ENCODE measurements at regions not wholly inside any gene's neighbourhood (a gene's known extent, or its start where the extent isn't known, plus 50 kb on each side); places are given as distances from the start of the nearest gene placed in this dataset.

DNA sequence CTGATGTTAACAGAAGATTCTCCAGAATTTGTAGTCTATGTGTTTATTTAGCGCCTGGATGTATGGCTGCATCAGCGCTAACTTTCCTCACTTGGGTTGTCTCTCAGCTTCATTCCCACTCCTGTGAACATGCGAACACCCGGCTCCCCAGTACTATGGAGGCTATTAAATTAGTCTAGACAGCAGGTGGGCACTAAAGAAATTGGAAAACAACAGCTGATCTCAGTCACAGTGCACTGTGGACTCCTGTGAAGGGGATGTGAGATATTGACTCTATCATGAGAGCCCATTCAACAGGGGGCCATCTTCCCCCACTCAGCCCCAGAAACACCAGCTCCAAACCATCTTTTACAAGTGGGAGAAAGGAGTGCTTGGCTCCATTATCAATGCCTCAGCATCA is 471.0 kb downstream of the KDM4C start:
- DNase-seq: no peak

- DNase-seq: no peak
Observed at GRCh38 chr9:7227951-7228350, 470.2 kb downstream of the KDM4C start.

GRCh38 chr9:7226007-7226640 is 468.4 kb downstream of the KDM4C start:
- no peak for DNase-seq

Measured in CD4-positive, alpha-beta T cell treated with Interleukin-1 beta for 1 hour (primary cell).